ENCODE measurements at regions not wholly inside any gene's neighbourhood (a gene's known extent, or its start where the extent isn't known, plus 50 kb on each side); places are given as distances from the start of the nearest gene placed in this dataset.

- TF ChIP-seq EP300 (IDR thresholded peaks at IDR 0.05; ENCODE audit: low read depth) (no peak), POLR2A (IDR thresholded peaks at IDR 0.05) (no peak), CTCF (IDR thresholded peaks at IDR 0.05) (no peak)
Measured at GRCh38 chr3:80366808-80367548, 599.2 kb upstream of the ROBO1 start.
